ENCODE measurements at regions not wholly inside any gene's neighbourhood (a gene's known extent, or its start where the extent isn't known, plus 50 kb on each side); places are given as distances from the start of the nearest gene placed in this dataset.

DNA sequence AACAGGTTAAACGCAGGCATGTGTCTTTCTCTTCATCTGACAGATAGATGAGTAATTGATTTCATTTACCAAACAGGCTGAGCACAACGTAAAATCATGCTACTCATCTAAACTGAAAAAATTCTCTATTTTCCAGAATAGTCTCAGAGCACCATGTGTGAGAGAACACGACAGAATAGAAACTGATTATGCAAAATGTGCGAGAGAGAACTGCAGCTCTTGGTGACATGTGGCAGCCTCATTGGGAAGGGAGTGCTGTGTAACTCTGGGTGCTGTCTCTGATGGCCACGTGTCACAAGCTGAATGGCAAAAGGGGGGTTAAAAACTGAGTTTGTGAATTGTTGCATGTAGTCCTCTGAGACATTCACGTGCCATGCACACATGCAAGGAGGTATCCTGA lies 143.7 kb upstream of the ATXN1 start:
- DNase-seq (ENCODE audit: low spot score) = no peak
- Histone ChIP-seq H3K79me2 (ENCODE audit: insufficient read depth, low read depth, low read length) (no peaks in the 10 kb centered on the region), H3K4me1 (ENCODE audit: insufficient read depth, low read length, poor library complexity, severe bottlenecking) (no peaks in the 10 kb centered on the region), H3K9me3 (ENCODE audit: low read length) (no peaks in the 10 kb centered on the region), H3K4me3 (ENCODE audit: low read depth, low read length, poor library complexity, severe bottlenecking) (no peak overlapping the region), H3K4me2 (ENCODE audit: low read length) (no peak overlapping the region), H3K27ac (ENCODE audit: low read depth, low read length, poor library complexity, severe bottlenecking) (no peak overlapping the region), H2AFZ (ENCODE audit: low read length) (no peak overlapping the region), H4K20me1 (ENCODE audit: insufficient read depth, low read length) (no peaks in the 10 kb centered on the region), H3K9me2 (ENCODE audit: insufficient read depth, low read length) (no peaks in the 10 kb centered on the region), H3K36me3 (ENCODE audit: insufficient read depth, low read length) (no peaks in the 10 kb centered on the region)
- ChIA-PET CTCF (ENCODE audit: unreplicated experiment) (no interaction called here), POLR2A (no interaction called here)
- TF ChIP-seq, protein P1, sequence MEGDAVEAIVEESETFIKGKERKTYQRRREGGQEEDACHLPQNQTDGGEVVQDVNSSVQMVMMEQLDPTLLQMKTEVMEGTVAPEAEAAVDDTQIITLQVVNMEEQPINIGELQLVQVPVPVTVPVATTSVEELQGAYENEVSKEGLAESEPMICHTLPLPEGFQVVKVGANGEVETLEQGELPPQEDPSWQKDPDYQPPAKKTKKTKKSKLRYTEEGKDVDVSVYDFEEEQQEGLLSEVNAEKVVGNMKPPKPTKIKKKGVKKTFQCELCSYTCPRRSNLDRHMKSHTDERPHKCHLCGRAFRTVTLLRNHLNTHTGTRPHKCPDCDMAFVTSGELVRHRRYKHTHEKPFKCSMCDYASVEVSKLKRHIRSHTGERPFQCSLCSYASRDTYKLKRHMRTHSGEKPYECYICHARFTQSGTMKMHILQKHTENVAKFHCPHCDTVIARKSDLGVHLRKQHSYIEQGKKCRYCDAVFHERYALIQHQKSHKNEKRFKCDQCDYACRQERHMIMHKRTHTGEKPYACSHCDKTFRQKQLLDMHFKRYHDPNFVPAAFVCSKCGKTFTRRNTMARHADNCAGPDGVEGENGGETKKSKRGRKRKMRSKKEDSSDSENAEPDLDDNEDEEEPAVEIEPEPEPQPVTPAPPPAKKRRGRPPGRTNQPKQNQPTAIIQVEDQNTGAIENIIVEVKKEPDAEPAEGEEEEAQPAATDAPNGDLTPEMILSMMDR (conservative IDR thresholded peaks at IDR 0.05; ENCODE audit: low read length) = no peak
- no peak for TF ChIP-seq EZH2phosphoT487 (IDR thresholded peaks at IDR 0.05; ENCODE audit: borderline replicate concordance, low read depth, low read length)
- intact Hi-C loops (cut with micrococcal nuclease; ENCODE audit: unreplicated experiment) = no loop called here
- no TSS peak for BruUV-seq (replicated peaks)

GRCh38 chr6:16903470-16903869 lies 142.2 kb upstream of the ATXN1 start:
- intact Hi-C loops (cut with micrococcal nuclease; ENCODE audit: unreplicated experiment) = no loop called here
- H3K9me3 ChIP-seq (ENCODE audit: low read length) = no peaks in the 10 kb centered on the region
- no peaks in the 10 kb centered on the region for H3K79me2 ChIP-seq (ENCODE audit: insufficient read depth, low read depth, low read length)
- ChIA-PET POLR2A (no interaction called here), CTCF (ENCODE audit: unreplicated experiment) (no interaction called here)
- BruUV-seq (replicated peaks) = no TSS peak
- H2AFZ ChIP-seq (ENCODE audit: low read length) = no peak overlapping the region
- no peaks in the 10 kb centered on the region for H4K20me1 ChIP-seq (ENCODE audit: insufficient read depth, low read length)
- DNase-seq (ENCODE audit: low spot score) = no peak
- H3K4me1 ChIP-seq (ENCODE audit: insufficient read depth, low read length, poor library complexity, severe bottlenecking) = no peaks in the 10 kb centered on the region
- no peaks in the 10 kb centered on the region for H3K9me2 ChIP-seq (ENCODE audit: insufficient read depth, low read length)
- no peaks in the 10 kb centered on the region for H3K36me3 ChIP-seq (ENCODE audit: insufficient read depth, low read length)
- no peak overlapping the region for H3K4me2 ChIP-seq (ENCODE audit: low read length)
- no peak overlapping the region for H3K27ac ChIP-seq (ENCODE audit: low read depth, low read length, poor library complexity, severe bottlenecking)
- H3K4me3 ChIP-seq (ENCODE audit: low read depth, low read length, poor library complexity, severe bottlenecking) = no peak overlapping the region
- no peak for TF ChIP-seq EZH2phosphoT487 (IDR thresholded peaks at IDR 0.05; ENCODE audit: borderline replicate concordance, low read depth, low read length)
- TF ChIP-seq, protein P1 (conservative IDR thresholded peaks at IDR 0.05; ENCODE audit: low read length) = no peak

DNA sequence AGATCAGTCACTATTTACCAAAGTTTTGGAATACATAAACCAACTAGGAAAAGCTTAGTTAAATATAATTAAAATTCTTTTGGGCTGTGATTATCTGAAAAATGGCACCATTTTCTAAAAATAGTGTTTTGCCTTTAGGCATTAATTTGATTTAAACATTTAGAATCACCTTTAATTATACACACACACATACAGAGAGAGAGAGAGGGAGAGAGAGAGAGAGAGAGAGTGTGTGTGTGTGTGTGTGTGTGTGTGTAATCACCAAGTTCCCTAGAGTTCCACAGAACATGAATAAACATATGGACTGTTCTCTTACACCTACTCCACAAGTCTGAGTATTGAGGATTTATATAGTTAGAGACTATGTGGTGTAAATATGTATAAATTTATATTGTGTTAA lies 141.2 kb upstream of the ATXN1 start:
- no peak overlapping the region for H2AFZ ChIP-seq (ENCODE audit: low read length)
- no peak overlapping the region for H3K4me3 ChIP-seq (ENCODE audit: low read depth, low read length, poor library complexity, severe bottlenecking)
- H3K36me3 ChIP-seq (ENCODE audit: insufficient read depth, low read length) = no peaks in the 10 kb centered on the region
- H3K9me3 ChIP-seq (ENCODE audit: low read length) = no peaks in the 10 kb centered on the region
- no peaks in the 10 kb centered on the region for H3K9me2 ChIP-seq (ENCODE audit: insufficient read depth, low read length)
- ChIA-PET CTCF (ENCODE audit: unreplicated experiment) (no interaction called here), POLR2A (no interaction called here)
- no peaks in the 10 kb centered on the region for H4K20me1 ChIP-seq (ENCODE audit: insufficient read depth, low read length)
- H3K79me2 ChIP-seq (ENCODE audit: insufficient read depth, low read depth, low read length) = no peaks in the 10 kb centered on the region
- DNase-seq (ENCODE audit: low spot score) = no peak
- H3K4me1 ChIP-seq (ENCODE audit: insufficient read depth, low read length, poor library complexity, severe bottlenecking) = no peaks in the 10 kb centered on the region
- intact Hi-C loops (cut with micrococcal nuclease; ENCODE audit: unreplicated experiment) = no loop called here
- BruUV-seq (replicated peaks) = no TSS peak
- no peak overlapping the region for H3K27ac ChIP-seq (ENCODE audit: low read depth, low read length, poor library complexity, severe bottlenecking)
- no peak for TF ChIP-seq EZH2phosphoT487 (IDR thresholded peaks at IDR 0.05; ENCODE audit: borderline replicate concordance, low read depth, low read length)
- TF ChIP-seq, protein P1 (conservative IDR thresholded peaks at IDR 0.05; ENCODE audit: low read length) = no peak
- H3K4me2 ChIP-seq (ENCODE audit: low read length) = no peak overlapping the region
